ENCODE measurements at regions not wholly inside any gene's neighbourhood (a gene's known extent, or its start where the extent isn't known, plus 50 kb on each side); places are given as distances from the start of the nearest gene placed in this dataset.

GRCh38 chr6:100944644-100945043 is 63.5 kb upstream of the ASCC3 start:
- no peak for DNase-seq (ENCODE audit: low spot score)

- no peak for DNase-seq (ENCODE audit: low spot score)
Measured at GRCh38 chr6:100946021-100946540, 65.0 kb upstream of the ASCC3 start.

- no peak for DNase-seq (ENCODE audit: low spot score)
Measured at GRCh38 chr6:100946711-100947110, 65.6 kb upstream of the ASCC3 start.

GRCh38 chr6:100948381-100949133 is 67.4 kb upstream of the ASCC3 start:
- no peak for DNase-seq (ENCODE audit: low spot score)

GRCh38 chr6:100952006-100952405 is 70.9 kb upstream of the ASCC3 start:
- no peak for DNase-seq (ENCODE audit: low spot score)

GRCh38 chr6:100959280-100959679 is 78.2 kb upstream of the ASCC3 start:
- no peak for DNase-seq (ENCODE audit: low spot score)

- no peak for DNase-seq (ENCODE audit: low spot score)
Measured at GRCh38 chr6:100962466-100962865, 81.3 kb upstream of the ASCC3 start.

- DNase-seq (ENCODE audit: low spot score), result no peak
Measured at GRCh38 chr6:100965067-100965466, 83.9 kb upstream of the ASCC3 start.

GRCh38 chr6:100968949-100969348 is 87.8 kb upstream of the ASCC3 start:
- DNase-seq (ENCODE audit: low spot score), result no peak

GRCh38 chr6:100979267-100979666 is 98.1 kb upstream of the ASCC3 start:
- no peak for DNase-seq (ENCODE audit: low spot score)

GRCh38 chr6:100980949-100981348 is 99.8 kb upstream of the ASCC3 start:
- no peak for DNase-seq (ENCODE audit: low spot score)

GRCh38 chr6:100986921-100987320 is 105.8 kb upstream of the ASCC3 start:
- DNase-seq (ENCODE audit: low spot score), result no peak

- no peak for DNase-seq (ENCODE audit: low spot score)
Measured at GRCh38 chr6:100987556-100987955, 106.4 kb upstream of the ASCC3 start.

- DNase-seq (ENCODE audit: low spot score), result no peak
Measured at GRCh38 chr6:100988391-100988984, 107.4 kb upstream of the ASCC3 start.

- DNase-seq (ENCODE audit: low spot score), result no peak
Measured at GRCh38 chr6:100990070-100990469, 108.9 kb upstream of the ASCC3 start.

- no peak for DNase-seq (ENCODE audit: low spot score)
Measured at GRCh38 chr6:100996409-100996808, 115.3 kb upstream of the ASCC3 start.

GRCh38 chr6:100998111-100998510 is 117.0 kb upstream of the ASCC3 start:
- no peak for DNase-seq (ENCODE audit: low spot score)

GRCh38 chr6:100999034-100999597 is 118.0 kb upstream of the ASCC3 start:
- DNase-seq (ENCODE audit: low spot score), result no peak

- no peak for DNase-seq (ENCODE audit: low spot score)
Measured at GRCh38 chr6:101000341-101000740, 119.2 kb upstream of the ASCC3 start.

- DNase-seq (ENCODE audit: low spot score), result no peak
Measured at GRCh38 chr6:101001012-101001411, 119.9 kb upstream of the ASCC3 start.

- DNase-seq (ENCODE audit: low spot score), result no peak
Measured at GRCh38 chr6:101001607-101002006, 120.5 kb upstream of the ASCC3 start.

- no peak for DNase-seq (ENCODE audit: low spot score)
Measured at GRCh38 chr6:101003075-101003474, 121.9 kb upstream of the ASCC3 start.

- DNase-seq (ENCODE audit: low spot score), result no peak
Measured at GRCh38 chr6:101011186-101011585, 130.1 kb upstream of the ASCC3 start.

Data from hepatic stellate cell (primary cell).